PC-3 (cell line): ENCODE measurements at regions not wholly inside any gene's neighbourhood (a gene's known extent, or its start where the extent isn't known, plus 50 kb on each side); places are given as distances from the start of the nearest gene placed in this dataset.

ENCODE experiments used
- ATAC-seq: fragments of 200-7000 bp; cut with Tn5 transposase; 2 replicates; pipeline ENCODE4 v1.9.1; 2020; ENCODE audit warnings: mild to moderate bottlenecking, moderate library complexity
- BruUV-seq: library from RNA; stranded (reverse); fragments of 400-500 nt; replicated peaks from 2 replicates; lab custom pipeline; 2021; lab: Mats Ljungman, UMichigan
- CTCF ChIA-PET: fragments of 300-600 bp; sonication (Branson Sonifier 250); formaldehyde crosslinking; loops from one replicate; lab custom pipeline; 2022; ENCODE audit warnings: antibody characterized with exemption; lab: Charles Lee
- POLR2A ChIA-PET: fragments of 300-600 bp; sonication (Branson Sonifier 250); formaldehyde crosslinking; loops from one replicate; lab custom pipeline; 2022; ENCODE audit warnings: antibody characterized with exemption; ENCODE audit not compliant: unreplicated experiment; lab: Charles Lee
- DNase-seq: peaks from one replicate; pipeline ENCODE4 v3.0.0-alpha.2; 2015
- H2AFZ ChIP-seq: fragments of 300-600 bp; sonication (generic); 2 replicates; pipeline ENCODE4 v1.6.0; 2016; ENCODE audit warnings: antibody characterized with exemption, low read length
- H3F3A ChIP-seq: fragments of 300-600 bp; sonication (generic); one replicate; pipeline ENCODE4 v1.6.0; 2017; ENCODE audit warnings: antibody characterized with exemption, low read length, control low read depth, mild to moderate bottlenecking; ENCODE audit not compliant: unreplicated experiment
- H3K27ac ChIP-seq: fragments of 300-600 bp; sonication (generic); 2 replicates; pipeline ENCODE4 v1.5.1; 2016; ENCODE audit warnings: mild to moderate bottlenecking, low read length
- H3K27me3 ChIP-seq: fragments of 300-600 bp; sonication (generic); 2 replicates; pipeline ENCODE4 v1.6.1; 2016; ENCODE audit warnings: low read length, mixed read lengths
- H3K36me3 ChIP-seq: fragments of 300-600 bp; sonication (generic); 2 replicates; pipeline ENCODE4 v1.6.1; 2016; ENCODE audit warnings: low read depth, mixed run types, low read length, mixed read lengths
- H3K4me1 ChIP-seq: fragments of 300-600 bp; sonication (generic); 2 replicates; pipeline ENCODE4 v1.5.1; 2016; ENCODE audit warnings: low read length; ENCODE audit not compliant: insufficient read depth
- H3K4me2 ChIP-seq: fragments of 300-600 bp; sonication (generic); 2 replicates; pipeline ENCODE4 v1.6.0; 2016; ENCODE audit warnings: low read length
- H3K4me3 ChIP-seq: fragments of 300-600 bp; sonication (generic); 2 replicates; pipeline ENCODE4 v1.5.1; 2016; ENCODE audit warnings: mild to moderate bottlenecking, low read length, mixed read lengths
- H3K79me2 ChIP-seq: fragments of 300-600 bp; sonication (generic); 2 replicates; pipeline ENCODE4 v1.6.1; 2017; ENCODE audit warnings: low read length, mixed read lengths
- H3K9ac ChIP-seq: fragments of 300-600 bp; sonication (generic); 2 replicates; pipeline ENCODE4 v1.6.0; 2016; ENCODE audit warnings: mild to moderate bottlenecking, low read length
- H3K9me2 ChIP-seq: fragments of 300-600 bp; sonication (generic); replicated peaks from 2 replicates; pipeline ENCODE4 v1.6.1; 2016; ENCODE audit warnings: mixed run types, low read length, mixed read lengths
- H3K9me3 ChIP-seq: fragments of 300-600 bp; sonication (generic); 2 replicates; pipeline ENCODE4 v1.6.1; 2016; ENCODE audit warnings: low read length, mixed read lengths
- H4K20me1 ChIP-seq: fragments of 300-600 bp; sonication (generic); 2 replicates; pipeline ENCODE4 v1.6.1; 2016; ENCODE audit warnings: low read length, mixed read lengths
- EZH2 ChIP-seq: fragments of 300-600 bp; sonication (generic); IDR thresholded peaks from one replicate; pipeline ENCODE4 v1.6.1; 2017; ENCODE audit warnings: antibody characterized with exemption, mild to moderate bottlenecking, low read length; ENCODE audit not compliant: unreplicated experiment
- EZH2phosphoT487 ChIP-seq: fragments of 300-600 bp; sonication (generic); IDR thresholded peaks from 2 replicates; pipeline ENCODE4 v1.6.1; 2018; ENCODE audit warnings: mild to moderate bottlenecking, antibody characterized with exemption, low read length, borderline replicate concordance
- intact Hi-C: fragments of 100-400 bp; cut with micrococcal nuclease; formaldehyde crosslinking; loops from 2 replicates; pipeline ENCODE4 v1.9.0; 2023
- TF ChIP-seq, protein P1 (sequence below): fragments of 300-600 bp; sonication (generic); conservative IDR thresholded peaks from 2 replicates; pipeline ENCODE4 v1.5.1; 2017; ENCODE audit warnings: antibody characterized with exemption, low read depth, mild to moderate bottlenecking, low read length

DNA sequence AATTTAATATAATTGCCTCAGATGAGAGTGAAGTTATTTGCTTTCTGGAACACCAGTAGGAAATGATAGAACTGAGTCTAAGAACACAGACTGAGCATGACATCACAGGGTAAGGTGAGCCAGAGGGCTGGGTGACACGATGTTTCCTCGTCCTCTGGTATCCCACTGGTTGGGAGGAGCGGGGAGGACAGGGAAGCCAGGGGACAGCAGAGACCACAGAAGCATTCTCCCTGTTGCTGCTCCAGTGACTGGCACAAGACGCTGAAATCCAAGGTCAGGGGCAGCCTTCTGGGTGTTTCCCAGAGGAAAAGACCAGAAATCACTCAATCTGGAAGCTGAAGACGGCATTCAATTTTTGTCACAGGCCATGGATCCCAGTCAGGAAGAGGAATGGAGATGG lies 363.4 kb upstream of the SOX11 start:
- DNase-seq, result no peak
- H3K4me3 ChIP-seq, result no peak overlapping the region
- H2AFZ ChIP-seq, result no peak overlapping the region
- no peaks in the 10 kb centered on the region for H4K20me1 ChIP-seq
- no peak overlapping the region for H3K9ac ChIP-seq
- no peaks in the 10 kb centered on the region for H3K36me3 ChIP-seq
- no peaks in the 10 kb centered on the region for H3K9me3 ChIP-seq
- H3K27ac ChIP-seq, result no peak overlapping the region
- TF ChIP-seq EZH2phosphoT487 (no peak), EZH2 (no peak)
- TF ChIP-seq, protein P1, sequence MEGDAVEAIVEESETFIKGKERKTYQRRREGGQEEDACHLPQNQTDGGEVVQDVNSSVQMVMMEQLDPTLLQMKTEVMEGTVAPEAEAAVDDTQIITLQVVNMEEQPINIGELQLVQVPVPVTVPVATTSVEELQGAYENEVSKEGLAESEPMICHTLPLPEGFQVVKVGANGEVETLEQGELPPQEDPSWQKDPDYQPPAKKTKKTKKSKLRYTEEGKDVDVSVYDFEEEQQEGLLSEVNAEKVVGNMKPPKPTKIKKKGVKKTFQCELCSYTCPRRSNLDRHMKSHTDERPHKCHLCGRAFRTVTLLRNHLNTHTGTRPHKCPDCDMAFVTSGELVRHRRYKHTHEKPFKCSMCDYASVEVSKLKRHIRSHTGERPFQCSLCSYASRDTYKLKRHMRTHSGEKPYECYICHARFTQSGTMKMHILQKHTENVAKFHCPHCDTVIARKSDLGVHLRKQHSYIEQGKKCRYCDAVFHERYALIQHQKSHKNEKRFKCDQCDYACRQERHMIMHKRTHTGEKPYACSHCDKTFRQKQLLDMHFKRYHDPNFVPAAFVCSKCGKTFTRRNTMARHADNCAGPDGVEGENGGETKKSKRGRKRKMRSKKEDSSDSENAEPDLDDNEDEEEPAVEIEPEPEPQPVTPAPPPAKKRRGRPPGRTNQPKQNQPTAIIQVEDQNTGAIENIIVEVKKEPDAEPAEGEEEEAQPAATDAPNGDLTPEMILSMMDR, result no peak
- H3F3A ChIP-seq, result no peaks in the 10 kb centered on the region
- no peak for ATAC-seq
- no peaks in the 10 kb centered on the region for H3K79me2 ChIP-seq
- no peaks in the 10 kb centered on the region for H3K27me3 ChIP-seq
- H3K4me2 ChIP-seq, result no peak overlapping the region
- ChIA-PET CTCF (no interaction called here), POLR2A (no interaction called here)
- no peaks in the 10 kb centered on the region for H3K9me2 ChIP-seq
- BruUV-seq, result no TSS peak
- intact Hi-C loops, result no loop called here
- peaks cover 6% of the 10 kb centered on the region; the same call in 1 of the 2 replicates for H3K4me1 ChIP-seq

DNA sequence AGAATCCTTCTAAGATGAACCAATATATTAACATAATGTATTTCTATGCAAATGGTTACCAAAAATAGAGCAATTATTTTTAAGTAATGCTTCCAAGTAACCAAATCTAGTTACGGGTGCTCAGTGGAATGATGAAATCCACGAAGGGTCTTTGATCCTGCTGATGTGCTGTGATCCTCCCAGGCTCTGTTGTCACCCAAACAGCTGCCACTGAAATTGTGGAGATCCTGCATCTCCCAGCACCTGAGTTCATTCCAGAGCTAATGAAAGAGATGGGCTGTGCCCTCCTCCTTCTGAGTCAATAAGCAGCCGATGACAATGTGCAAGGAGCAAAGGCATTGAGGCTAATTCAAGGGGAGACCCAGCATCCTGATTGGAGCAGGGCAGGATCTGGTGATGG lies 362.4 kb upstream of the SOX11 start:
- no peaks in the 10 kb centered on the region for H3K9me3 ChIP-seq
- H3K9ac ChIP-seq, result no peak overlapping the region
- H3K79me2 ChIP-seq, result no peaks in the 10 kb centered on the region
- no peak overlapping the region for H3K4me2 ChIP-seq
- DNase-seq (no peak), ATAC-seq (no peak)
- no peaks in the 10 kb centered on the region for H3K27me3 ChIP-seq
- no TSS peak for BruUV-seq
- no peaks in the 10 kb centered on the region for H3F3A ChIP-seq
- no peak overlapping the region for H2AFZ ChIP-seq
- no peaks in the 10 kb centered on the region for H4K20me1 ChIP-seq
- TF ChIP-seq EZH2phosphoT487, result no peak
- TF ChIP-seq, protein P1, result no peak
- no peak for TF ChIP-seq EZH2
- no peaks in the 10 kb centered on the region for H3K9me2 ChIP-seq
- H3K36me3 ChIP-seq, result no peaks in the 10 kb centered on the region
- ChIA-PET POLR2A (no interaction called here), CTCF (no interaction called here)
- H3K4me3 ChIP-seq, result no peak overlapping the region
- intact Hi-C loops, result no loop called here
- no peak overlapping the region for H3K27ac ChIP-seq
- H3K4me1 ChIP-seq, result peaks cover 6% of the 10 kb centered on the region; the same call in 1 of the 2 replicates

DNA sequence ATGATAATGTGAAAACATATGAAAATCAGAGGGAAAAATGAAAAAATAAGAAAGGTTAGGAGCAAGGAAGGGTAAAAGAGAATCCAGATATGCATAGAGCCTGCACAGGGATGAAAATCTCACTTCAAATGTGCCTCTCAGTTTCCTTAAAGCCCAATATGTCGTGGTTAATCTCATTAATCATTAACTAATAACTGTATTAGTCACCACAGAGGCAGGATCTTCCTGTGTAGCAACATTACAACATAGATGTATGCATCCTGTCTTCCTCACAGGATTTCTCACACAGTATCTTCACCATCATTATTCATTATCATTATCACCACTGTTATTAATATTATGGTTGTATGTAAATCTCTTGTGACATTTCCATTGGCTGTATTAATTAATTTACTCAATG lies 361.2 kb upstream of the SOX11 start:
- Histone ChIP-seq H3K79me2 (no peaks in the 10 kb centered on the region), H3F3A (no peaks in the 10 kb centered on the region), H3K9ac (no peak overlapping the region), H3K9me3 (no peaks in the 10 kb centered on the region), H3K4me1 (peaks cover 6% of the 10 kb centered on the region; the same call in 1 of the 2 replicates), H3K4me2 (no peak overlapping the region), H3K27me3 (no peaks in the 10 kb centered on the region), H3K4me3 (no peak overlapping the region), H4K20me1 (no peaks in the 10 kb centered on the region), H3K27ac (no peak overlapping the region), H3K36me3 (no peaks in the 10 kb centered on the region), H2AFZ (no peak overlapping the region), H3K9me2 (no peaks in the 10 kb centered on the region)
- ATAC-seq (no peak), DNase-seq (peak; percentile 47)
- CTCF ChIA-PET, result no interaction called here
- BruUV-seq, result no TSS peak
- intact Hi-C loops, result no loop called here
- TF ChIP-seq EZH2 (no peak), EZH2phosphoT487 (no peak)
- TF ChIP-seq, protein P1, result no peak
- POLR2A ChIA-PET, result no interaction called here
